ENCODE measurements at regions not wholly inside any gene's neighbourhood (a gene's known extent, or its start where the extent isn't known, plus 50 kb on each side); places are given as distances from the start of the nearest gene placed in this dataset.

DNA sequence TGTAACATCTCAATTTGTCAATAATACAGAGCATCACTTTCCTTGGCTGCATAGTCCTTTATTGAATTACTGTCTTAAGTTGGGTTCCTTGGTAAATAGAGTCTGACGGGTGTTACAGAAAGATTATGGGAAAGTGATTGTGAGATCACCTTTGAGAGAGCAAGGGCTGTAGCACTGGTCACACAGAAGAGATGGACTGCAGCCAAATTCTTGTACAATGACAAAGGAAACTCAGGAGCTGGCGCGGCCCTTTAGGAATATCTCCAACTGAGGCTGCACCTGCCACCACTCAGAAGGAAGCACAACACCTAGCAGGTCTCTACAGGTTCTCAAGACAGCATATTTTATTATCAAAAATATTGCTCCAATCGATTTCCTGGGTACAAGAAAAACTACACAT, 350.0 kb upstream of the ISL1 start:
- no peak overlapping the region for H3K4me3 ChIP-seq (replicated peaks; ENCODE audit: low read depth, low read length)
- no peak for DNase-seq (ENCODE audit: low read depth)

DNA sequence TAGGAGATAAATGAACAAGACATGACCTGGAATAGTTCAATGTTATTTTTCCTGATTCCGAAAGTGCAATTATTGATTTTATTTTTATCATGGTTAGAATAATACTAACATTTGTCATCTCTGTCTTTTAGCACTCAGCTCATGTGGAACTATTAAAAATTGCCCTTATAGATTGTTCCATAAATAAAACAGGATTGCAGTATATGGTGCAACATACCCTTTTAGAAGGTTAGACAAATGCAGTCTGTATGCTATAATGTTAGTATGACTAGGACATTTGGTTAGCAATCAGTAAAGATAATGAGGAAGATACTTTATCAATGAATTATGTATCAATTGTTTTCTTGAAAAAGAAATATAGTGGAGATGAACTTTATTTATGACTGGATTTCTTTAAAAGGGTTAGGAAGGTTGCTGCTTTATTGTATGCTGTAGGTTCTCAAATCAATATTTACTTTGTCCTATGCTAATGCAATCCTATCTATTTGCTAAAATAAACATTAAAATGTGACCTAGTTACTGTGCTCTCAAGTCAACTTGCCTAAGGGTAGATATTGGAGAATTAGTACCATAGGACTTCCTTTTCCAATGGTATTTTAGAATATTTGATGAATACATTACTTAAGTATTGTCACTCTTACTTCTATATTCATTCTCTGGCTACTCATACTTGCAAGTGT, 348.9 kb upstream of the ISL1 start:
- DNase-seq (ENCODE audit: low read depth): no peak
- TF ChIP-seq, protein P1, sequence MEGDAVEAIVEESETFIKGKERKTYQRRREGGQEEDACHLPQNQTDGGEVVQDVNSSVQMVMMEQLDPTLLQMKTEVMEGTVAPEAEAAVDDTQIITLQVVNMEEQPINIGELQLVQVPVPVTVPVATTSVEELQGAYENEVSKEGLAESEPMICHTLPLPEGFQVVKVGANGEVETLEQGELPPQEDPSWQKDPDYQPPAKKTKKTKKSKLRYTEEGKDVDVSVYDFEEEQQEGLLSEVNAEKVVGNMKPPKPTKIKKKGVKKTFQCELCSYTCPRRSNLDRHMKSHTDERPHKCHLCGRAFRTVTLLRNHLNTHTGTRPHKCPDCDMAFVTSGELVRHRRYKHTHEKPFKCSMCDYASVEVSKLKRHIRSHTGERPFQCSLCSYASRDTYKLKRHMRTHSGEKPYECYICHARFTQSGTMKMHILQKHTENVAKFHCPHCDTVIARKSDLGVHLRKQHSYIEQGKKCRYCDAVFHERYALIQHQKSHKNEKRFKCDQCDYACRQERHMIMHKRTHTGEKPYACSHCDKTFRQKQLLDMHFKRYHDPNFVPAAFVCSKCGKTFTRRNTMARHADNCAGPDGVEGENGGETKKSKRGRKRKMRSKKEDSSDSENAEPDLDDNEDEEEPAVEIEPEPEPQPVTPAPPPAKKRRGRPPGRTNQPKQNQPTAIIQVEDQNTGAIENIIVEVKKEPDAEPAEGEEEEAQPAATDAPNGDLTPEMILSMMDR (IDR thresholded peaks at IDR 0.05; ENCODE audit: low read length, missing control alignments): no peak
- H3K4me3 ChIP-seq (replicated peaks; ENCODE audit: low read depth, low read length): no peak overlapping the region

More for the DNA sequence above, 350.0 kb upstream of the ISL1 start:
- TF ChIP-seq, protein P1 (IDR thresholded peaks at IDR 0.05; ENCODE audit: low read length, missing control alignments): no peak

DNA sequence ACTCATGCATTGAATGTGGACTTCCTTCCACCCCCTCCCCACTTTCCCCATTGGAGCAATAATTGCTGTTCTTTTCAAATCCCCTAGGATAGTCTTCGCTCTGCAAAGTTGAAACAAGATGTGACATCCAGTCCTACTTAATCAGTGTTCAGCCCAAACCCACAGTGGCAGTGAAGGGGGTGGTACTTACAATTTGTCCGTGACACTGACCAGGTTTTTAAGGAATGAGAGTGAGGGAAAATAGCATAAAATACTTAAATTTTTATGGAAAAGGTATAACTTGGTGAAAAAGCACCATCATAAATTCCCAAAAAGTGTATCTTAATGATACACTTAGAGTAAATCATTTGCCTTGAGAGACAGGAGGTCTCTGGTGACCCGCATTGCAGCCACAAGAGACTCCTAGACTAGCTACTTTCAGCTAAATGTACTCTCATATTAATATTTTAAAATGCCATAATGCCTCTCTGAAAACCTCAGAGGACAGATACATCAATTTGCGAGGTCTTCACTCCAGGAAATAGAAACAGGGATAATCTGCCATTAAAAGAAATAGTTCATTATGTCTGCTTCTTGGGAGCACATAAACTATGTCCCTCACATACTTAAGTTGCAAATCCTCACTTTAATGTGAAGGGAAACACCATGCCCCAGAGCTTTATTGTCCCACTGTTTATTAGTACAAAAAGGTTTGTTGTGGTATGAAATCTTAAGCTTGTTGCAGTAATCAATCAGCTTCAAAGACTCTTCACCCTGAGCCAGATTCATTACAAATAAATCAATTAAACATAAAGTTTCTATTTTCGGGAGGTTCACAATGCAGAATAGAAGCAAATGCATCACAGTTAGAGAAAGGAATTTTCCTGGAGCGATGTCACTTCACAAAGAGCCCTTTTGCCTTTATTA, 343.6 kb upstream of the ISL1 start:
- no peak for DNase-seq (ENCODE audit: low read depth)
- TF ChIP-seq, protein P1 (IDR thresholded peaks at IDR 0.05; ENCODE audit: low read length, missing control alignments): no peak
- H3K4me3 ChIP-seq (replicated peaks; ENCODE audit: low read depth, low read length): no peak overlapping the region

DNA sequence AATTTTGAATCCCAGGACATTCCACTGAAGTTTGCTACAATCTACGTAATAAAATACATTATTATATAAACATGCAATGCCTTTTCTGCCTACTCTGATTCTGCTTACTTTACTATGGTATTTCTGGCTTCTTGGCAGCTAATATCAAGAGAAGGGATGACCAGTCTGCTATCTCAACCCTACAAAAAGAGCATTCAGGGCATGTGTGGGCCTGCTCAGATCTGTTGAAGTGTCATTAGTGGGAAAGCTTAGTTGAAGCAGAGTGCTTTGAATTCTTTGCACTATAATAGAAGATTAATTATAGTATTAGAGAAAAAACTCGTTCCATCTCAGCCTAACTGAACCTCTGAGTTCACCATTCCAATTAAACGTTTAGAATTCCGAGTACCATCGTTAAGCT, 339.5 kb upstream of the ISL1 start:
- no peak overlapping the region for H3K4me3 ChIP-seq (replicated peaks; ENCODE audit: low read depth, low read length)
- TF ChIP-seq, protein P1 (IDR thresholded peaks at IDR 0.05; ENCODE audit: low read length, missing control alignments): no peak
- DNase-seq (ENCODE audit: low read depth): no peak

DNA sequence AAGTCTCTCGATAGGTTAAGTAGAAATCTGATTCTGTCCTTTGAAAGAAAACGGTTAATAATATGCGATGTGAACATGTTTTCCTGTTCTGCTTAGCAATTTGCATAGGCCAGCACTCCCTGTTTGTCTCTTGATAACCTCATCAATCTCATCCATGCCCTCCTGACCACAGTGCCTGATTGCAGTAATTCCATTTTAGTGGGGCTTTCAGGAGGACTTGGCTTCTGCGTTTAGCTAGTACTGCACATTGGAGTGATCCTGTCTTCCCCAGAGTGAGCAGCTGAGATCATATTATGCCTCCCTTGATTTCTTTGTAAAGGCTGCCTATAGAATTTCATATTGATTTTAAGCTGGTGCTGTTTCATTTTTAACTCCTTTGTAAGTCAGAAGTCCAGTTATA, 335.9 kb upstream of the ISL1 start:
- no peak overlapping the region for H3K4me3 ChIP-seq (replicated peaks; ENCODE audit: low read depth, low read length)
- DNase-seq (ENCODE audit: low read depth): no peak
- TF ChIP-seq, protein P1 (IDR thresholded peaks at IDR 0.05; ENCODE audit: low read length, missing control alignments): no peak

DNA sequence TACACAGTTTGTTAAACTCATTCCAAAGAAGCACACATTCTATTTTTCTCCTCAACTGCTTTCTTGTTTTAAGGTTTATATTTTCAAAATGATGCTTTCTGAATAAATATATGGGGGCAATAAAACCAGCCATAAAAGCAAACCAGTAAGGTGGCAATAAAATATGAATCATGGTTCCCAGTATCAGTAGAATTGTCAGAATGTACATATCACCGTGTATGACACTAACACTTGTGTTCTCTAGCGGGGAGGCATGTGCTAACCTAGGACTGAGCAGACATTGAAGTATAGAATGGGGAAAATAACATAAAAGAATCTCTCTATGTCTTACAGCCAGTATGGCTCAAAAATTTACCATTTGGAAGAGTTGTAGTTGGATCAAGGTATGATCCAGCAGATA, 329.9 kb upstream of the ISL1 start:
- TF ChIP-seq, protein P1 (IDR thresholded peaks at IDR 0.05; ENCODE audit: low read length, missing control alignments): no peak
- H3K4me3 ChIP-seq (replicated peaks; ENCODE audit: low read depth, low read length): no peak overlapping the region
- DNase-seq (ENCODE audit: low read depth): no peak

All from fibroblast of pulmonary artery (primary cell).